ENCODE measurements at regions not wholly inside any gene's neighbourhood (a gene's known extent, or its start where the extent isn't known, plus 50 kb on each side); places are given as distances from the start of the nearest gene placed in this dataset.
A peak's percentile ranks its signal among the peaks of the same experiment; 100 is the strongest.

DNA sequence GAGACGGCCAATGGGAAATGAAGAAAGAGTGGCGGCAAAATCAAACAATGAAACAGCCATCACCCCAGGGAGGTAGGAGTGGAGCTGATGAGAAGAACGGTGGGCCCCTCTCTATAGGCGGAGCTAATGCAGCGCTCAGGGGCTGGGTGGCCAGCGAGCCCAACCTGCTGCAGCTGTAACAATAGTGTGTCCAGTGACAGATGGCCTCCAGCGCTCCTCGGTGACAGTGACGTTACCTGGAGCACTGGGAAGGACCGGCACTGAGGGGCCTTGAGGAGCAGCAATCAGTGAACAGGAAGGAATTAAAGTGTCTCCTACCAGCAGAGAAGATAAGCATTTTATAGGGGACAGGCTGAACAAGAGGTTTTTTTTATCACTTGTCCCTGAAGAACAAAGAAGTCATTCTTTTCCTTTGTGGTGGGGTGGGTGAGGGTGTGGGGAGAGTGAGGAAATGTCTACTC, 81.6 kb downstream of the FOXA2 start:
- DNase-seq (ENCODE audit: low read depth) (no peak), FAIRE-seq (no peak)
- Histone ChIP-seq H3K27me3 (ENCODE audit: control insufficient read depth, insufficient read depth, low read length) (no peaks in the 10 kb centered on the region), H3K36me3 (ENCODE audit: control insufficient read depth, insufficient read depth, low read length) (no peaks in the 10 kb centered on the region), H3K4me3 (ENCODE audit: low read depth, low read length) (no peak overlapping the region)
- TF ChIP-seq, protein P1, sequence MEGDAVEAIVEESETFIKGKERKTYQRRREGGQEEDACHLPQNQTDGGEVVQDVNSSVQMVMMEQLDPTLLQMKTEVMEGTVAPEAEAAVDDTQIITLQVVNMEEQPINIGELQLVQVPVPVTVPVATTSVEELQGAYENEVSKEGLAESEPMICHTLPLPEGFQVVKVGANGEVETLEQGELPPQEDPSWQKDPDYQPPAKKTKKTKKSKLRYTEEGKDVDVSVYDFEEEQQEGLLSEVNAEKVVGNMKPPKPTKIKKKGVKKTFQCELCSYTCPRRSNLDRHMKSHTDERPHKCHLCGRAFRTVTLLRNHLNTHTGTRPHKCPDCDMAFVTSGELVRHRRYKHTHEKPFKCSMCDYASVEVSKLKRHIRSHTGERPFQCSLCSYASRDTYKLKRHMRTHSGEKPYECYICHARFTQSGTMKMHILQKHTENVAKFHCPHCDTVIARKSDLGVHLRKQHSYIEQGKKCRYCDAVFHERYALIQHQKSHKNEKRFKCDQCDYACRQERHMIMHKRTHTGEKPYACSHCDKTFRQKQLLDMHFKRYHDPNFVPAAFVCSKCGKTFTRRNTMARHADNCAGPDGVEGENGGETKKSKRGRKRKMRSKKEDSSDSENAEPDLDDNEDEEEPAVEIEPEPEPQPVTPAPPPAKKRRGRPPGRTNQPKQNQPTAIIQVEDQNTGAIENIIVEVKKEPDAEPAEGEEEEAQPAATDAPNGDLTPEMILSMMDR (IDR thresholded peaks at IDR 0.05; ENCODE audit: insufficient read depth, low read length, severe bottlenecking): no peak

DNA sequence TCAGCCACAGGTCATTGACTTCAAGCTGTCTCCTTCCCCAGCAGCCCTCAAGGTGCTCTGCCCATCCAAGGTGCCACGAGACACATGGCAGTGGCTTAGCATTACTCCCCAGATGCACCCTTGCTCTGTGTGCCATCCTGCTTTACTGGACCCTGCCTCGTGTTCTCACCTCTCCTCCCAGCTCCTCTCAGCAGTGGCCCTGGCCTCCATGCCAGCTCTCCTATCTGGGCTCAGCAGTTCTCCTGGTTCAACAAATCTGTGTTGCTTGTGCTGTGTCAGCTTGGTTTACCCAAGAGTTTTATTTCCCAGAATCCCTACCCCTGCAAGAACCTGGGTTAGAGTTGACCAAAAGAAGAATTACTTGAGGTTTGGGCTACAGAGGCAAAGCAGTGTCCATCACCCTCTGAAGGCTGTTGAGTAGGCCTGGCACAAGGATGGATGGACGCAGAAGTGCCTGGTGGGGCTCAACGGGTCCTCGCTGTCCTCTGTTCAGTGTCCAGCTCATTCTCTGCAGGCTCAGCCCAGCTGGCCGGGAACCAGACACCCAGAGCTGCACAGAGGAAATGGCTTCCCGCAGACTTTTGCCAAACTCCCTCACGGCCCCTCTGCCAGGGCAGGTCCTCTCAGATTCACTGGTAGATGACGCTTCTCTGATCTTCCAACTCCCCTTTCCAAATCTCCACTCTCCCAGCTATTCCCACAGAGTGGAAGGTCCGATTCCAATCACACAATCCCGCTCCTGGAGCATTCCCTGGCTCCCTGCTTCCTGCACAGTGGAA, 82.6 kb downstream of the FOXA2 start:
- DNase-seq (ENCODE audit: low read depth): no peak
- Histone ChIP-seq H3K4me3 (ENCODE audit: low read depth, low read length) (no peak overlapping the region), H3K27me3 (ENCODE audit: control insufficient read depth, insufficient read depth, low read length) (no peaks in the 10 kb centered on the region), H3K36me3 (ENCODE audit: control insufficient read depth, insufficient read depth, low read length) (no peaks in the 10 kb centered on the region)
- TF ChIP-seq, protein P1 (IDR thresholded peaks at IDR 0.05; ENCODE audit: insufficient read depth, low read length, severe bottlenecking): no peak
- peak; percentile 82 for FAIRE-seq

DNA sequence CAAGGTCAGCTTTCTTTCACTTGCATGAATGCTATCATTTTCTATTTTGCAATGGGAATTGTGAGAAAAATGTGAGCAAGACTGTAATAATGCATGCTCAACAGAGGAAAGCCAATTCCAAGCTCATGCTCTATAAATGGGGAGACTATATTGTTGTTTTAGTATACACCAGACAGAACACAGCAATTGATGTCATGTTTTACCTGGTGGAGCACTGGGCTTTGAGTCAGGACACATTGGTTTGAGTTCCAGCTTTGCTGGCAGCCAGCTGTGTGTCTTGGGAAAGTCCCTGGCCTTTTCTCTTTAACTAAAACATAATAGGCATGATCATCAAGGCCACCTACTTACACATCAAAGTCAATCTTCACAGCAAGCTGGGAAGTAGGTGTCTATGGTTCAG, 83.3 kb downstream of the FOXA2 start:
- DNase-seq (ENCODE audit: low read depth): no peak
- Histone ChIP-seq H3K36me3 (ENCODE audit: control insufficient read depth, insufficient read depth, low read length) (no peaks in the 10 kb centered on the region), H3K4me3 (ENCODE audit: low read depth, low read length) (no peak overlapping the region), H3K27me3 (ENCODE audit: control insufficient read depth, insufficient read depth, low read length) (no peaks in the 10 kb centered on the region)
- TF ChIP-seq, protein P1 (IDR thresholded peaks at IDR 0.05; ENCODE audit: insufficient read depth, low read length, severe bottlenecking): no peak
- peak; percentile 50 for FAIRE-seq

DNA sequence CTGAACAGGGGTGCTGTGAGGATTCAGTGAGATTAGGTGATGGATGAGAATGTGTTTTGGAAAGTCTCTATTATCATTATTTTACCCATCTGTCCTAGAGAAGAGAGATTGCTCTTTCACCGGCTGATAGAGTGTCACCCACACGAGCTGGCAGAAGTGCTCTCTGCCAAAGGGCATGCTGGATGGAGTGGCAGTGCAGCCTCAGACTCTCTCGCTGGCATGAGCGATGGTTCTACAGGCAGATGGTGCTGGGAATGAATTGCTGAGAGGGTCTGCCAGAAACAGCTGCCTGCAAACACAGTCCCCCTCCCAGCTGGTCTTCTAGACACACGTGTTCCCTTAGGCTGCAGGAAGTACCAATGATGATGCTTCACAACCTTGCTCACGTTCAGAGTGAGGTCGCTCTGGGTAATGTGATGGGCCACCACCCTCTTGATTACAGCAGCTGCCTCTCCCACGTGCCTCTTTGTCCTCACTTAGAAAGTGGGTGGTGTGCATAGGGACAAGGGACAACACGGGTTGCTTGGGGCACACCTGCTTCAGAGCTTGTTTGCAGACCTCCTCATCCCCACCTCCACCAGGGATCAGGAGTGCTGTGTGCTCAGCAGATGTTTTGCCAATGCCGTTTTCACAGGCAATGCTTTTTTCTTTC, 84.7 kb downstream of the FOXA2 start:
- TF ChIP-seq, protein P1 (IDR thresholded peaks at IDR 0.05; ENCODE audit: insufficient read depth, low read length, severe bottlenecking): no peak
- H3K27me3 ChIP-seq (ENCODE audit: control insufficient read depth, insufficient read depth, low read length): no peaks in the 10 kb centered on the region
- H3K36me3 ChIP-seq (ENCODE audit: control insufficient read depth, insufficient read depth, low read length): no peaks in the 10 kb centered on the region
- DNase-seq (ENCODE audit: low read depth): no peak
- FAIRE-seq: no peak
- H3K4me3 ChIP-seq (ENCODE audit: low read depth, low read length): no peak overlapping the region

DNA sequence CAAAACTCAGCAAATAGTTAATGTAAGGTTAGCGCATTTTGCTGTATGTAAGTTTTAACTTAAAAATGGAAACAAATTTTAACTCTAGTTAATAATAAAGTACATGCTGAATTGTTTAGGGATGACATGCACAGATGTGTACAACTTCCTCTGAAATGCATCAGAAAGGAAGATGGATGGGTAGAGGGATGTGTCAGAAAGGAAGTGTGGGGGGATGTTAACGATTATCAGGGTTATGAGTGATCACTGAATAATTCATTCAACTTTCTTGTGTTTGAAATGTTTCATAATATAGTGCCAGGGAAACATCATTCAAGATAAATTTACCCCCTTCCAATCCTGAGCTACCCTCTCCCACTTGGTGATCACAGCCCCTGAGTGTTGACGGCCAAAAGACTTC, 87.6 kb downstream of the FOXA2 start:
- Histone ChIP-seq H3K27me3 (ENCODE audit: control insufficient read depth, insufficient read depth, low read length) (no peaks in the 10 kb centered on the region), H3K4me3 (ENCODE audit: low read depth, low read length) (no peak overlapping the region), H3K36me3 (ENCODE audit: control insufficient read depth, insufficient read depth, low read length) (no peaks in the 10 kb centered on the region)
- TF ChIP-seq, protein P1 (IDR thresholded peaks at IDR 0.05; ENCODE audit: insufficient read depth, low read length, severe bottlenecking): no peak
- DNase-seq (ENCODE audit: low read depth) (peak; percentile 54), FAIRE-seq (no peak)
